SK-N-SH (cell line): ENCODE measurements at regions not wholly inside any gene's neighbourhood (a gene's known extent, or its start where the extent isn't known, plus 50 kb on each side); places are given as distances from the start of the nearest gene placed in this dataset.

Experiments
- EP300 ChIP-seq, 2 experiments: IDR thresholded peaks; 2 replicates each; pipeline versions ENCODE4 v1.4.0 to v1.6.1; 2012; ENCODE audit warnings: borderline replicate concordance in 1 of 2, low read depth in 1 of 2, low read length in 1 of 2
- FOXM1 ChIP-seq: IDR thresholded peaks from 2 replicates; pipeline ENCODE4 v1.4.0; 2012; ENCODE audit warnings: low read depth, mild to moderate bottlenecking
- POLR2AphosphoS5 ChIP-seq: IDR thresholded peaks from 2 replicates; pipeline ENCODE4 v1.6.1; 2012; ENCODE audit warnings: low read depth, low read length
- RXRA ChIP-seq: IDR thresholded peaks from 2 replicates; pipeline ENCODE4 v1.4.0; 2012; ENCODE audit warnings: low read depth, mild to moderate bottlenecking, borderline replicate concordance
- TF ChIP-seq, protein P1 (sequence below): fragments of 200-600 bp; sonication (generic); IDR thresholded peaks from 2 replicates; pipeline ENCODE4 v1.6.1; 2017; ENCODE audit warnings: antibody characterized with exemption, mild to moderate bottlenecking, moderate library complexity

DNA sequence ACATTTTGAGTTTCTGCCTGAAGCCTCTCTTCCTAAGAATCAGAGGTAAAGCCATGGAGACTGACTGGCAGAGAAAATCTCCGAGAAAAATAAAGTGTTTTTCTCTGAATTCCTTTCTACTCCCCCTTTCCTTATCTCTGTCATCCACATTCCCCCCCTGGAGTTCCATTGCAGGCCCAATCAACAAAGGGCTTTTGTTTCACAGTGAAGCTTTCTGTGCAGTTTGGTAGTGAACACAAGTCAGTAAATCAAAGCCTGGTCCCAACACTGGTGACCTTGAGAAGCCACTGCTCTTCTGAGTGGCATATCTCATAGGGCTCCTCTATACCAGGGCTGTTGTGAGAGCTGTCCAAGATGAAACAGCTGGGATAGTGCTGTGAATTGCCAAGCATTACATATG, 228.4 kb downstream of the SEC16B start:
- TF ChIP-seq FOXM1 (no peak), RXRA (no peak), EP300 (IDR thresholded peaks at IDR 0.05; ENCODE audit: borderline replicate concordance in 1 of 2, low read depth in 1 of 2, low read length in 1 of 2) (no peak), POLR2AphosphoS5 (no peak)
- TF ChIP-seq, protein P1, sequence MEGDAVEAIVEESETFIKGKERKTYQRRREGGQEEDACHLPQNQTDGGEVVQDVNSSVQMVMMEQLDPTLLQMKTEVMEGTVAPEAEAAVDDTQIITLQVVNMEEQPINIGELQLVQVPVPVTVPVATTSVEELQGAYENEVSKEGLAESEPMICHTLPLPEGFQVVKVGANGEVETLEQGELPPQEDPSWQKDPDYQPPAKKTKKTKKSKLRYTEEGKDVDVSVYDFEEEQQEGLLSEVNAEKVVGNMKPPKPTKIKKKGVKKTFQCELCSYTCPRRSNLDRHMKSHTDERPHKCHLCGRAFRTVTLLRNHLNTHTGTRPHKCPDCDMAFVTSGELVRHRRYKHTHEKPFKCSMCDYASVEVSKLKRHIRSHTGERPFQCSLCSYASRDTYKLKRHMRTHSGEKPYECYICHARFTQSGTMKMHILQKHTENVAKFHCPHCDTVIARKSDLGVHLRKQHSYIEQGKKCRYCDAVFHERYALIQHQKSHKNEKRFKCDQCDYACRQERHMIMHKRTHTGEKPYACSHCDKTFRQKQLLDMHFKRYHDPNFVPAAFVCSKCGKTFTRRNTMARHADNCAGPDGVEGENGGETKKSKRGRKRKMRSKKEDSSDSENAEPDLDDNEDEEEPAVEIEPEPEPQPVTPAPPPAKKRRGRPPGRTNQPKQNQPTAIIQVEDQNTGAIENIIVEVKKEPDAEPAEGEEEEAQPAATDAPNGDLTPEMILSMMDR = no peak
